Esophagus muscularis mucosa (tissue), 3 donors: ENCODE measurements at regions not wholly inside any gene's neighbourhood (a gene's known extent, or its start where the extent isn't known, plus 50 kb on each side); places are given as distances from the start of the nearest gene placed in this dataset.

Experiments
- CTCF ChIP-seq, 3 experiments: fragments of 200-600 bp in 2 of 3; fragments of 450-650 bp in 1 of 3; sonication (generic) in 2 of 3; IDR thresholded peaks; one replicate each; pipeline ENCODE4 v1.5.1; 2017 to 2019; ENCODE audit warnings: antibody characterized with exemption in 3 of 3, mild to moderate bottlenecking in 2 of 3, moderate library complexity in 1 of 3
- POLR2A ChIP-seq: fragments of 450-650 bp; IDR thresholded peaks from one replicate; pipeline ENCODE4 v1.6.1; 2017; ENCODE audit warnings: antibody characterized with exemption, moderate library complexity, mild to moderate bottlenecking, low read depth

DNA sequence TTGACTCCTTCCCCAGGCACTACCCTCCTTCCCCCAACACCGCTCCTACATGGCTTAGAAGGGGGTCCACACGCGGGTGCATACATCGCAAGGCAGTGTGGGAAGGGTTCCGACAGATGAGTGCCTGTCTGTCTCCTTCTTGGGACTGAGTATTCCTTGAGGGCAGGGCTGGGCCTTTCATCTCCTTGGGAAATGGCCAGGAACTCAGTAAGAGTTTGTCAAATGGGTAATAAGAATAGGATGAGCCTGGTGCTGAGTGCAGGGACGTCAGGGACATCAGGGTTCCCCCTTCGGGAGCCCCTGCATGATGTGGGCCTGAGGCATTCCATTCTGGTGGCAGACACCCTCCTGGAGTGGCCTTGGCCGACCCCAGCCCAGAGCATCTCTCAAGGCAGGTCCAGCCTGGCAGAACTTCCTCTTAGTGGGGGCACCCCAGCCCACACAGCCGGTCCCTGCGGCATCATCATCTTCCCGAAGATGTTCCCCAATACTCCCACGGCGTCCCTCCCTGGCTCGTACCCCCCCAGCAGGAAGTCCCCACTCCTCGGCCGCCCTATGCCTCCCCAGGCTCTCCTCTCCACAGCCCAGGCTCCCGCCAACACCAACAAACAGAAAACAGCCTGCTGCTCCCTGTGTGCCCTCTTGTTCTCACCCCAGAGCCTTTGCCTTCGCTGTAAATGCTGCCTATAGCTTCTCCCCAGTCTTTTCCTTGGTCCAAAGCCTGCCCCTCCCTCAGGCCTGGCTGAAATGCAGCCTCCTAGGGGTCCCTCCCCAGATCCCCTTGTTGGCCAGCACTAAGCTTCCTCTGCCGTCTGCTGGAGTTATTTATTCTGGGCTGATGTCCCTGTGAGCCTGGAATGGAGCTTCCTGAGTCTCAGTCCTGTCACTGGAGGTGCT is 67.5 kb upstream of the LCTL start:
- TF ChIP-seq POLR2A (no peak), CTCF (IDR thresholded peaks at IDR 0.05) (no peak)
